Astrocyte (in vitro differentiated cells and primary cell): ENCODE measurements at regions not wholly inside any gene's neighbourhood (a gene's known extent, or its start where the extent isn't known, plus 50 kb on each side); places are given as distances from the start of the nearest gene placed in this dataset.

Experiments used
- DNase-seq: peaks from one replicate; pipeline ENCODE4 v3.0.0-alpha.2; 2010; ENCODE audit warnings: low read depth
- FAIRE-seq: peaks from 2 replicates; lab custom pipeline; 2011; peaks lifted over from hg19 to GRCh38; lab: Jason Lieb, UNC
- H2AFZ ChIP-seq: 2 replicates; pipeline ENCODE4 v1.6.0; 2012; ENCODE audit warnings: low read depth, low read length, inconsistent platforms
- H3K27ac ChIP-seq: 2 replicates; pipeline ENCODE4 v1.5.1; 2011; ENCODE audit warnings: low read depth, low read length, inconsistent platforms
- H3K27me3 ChIP-seq: 2 replicates; pipeline ENCODE4 v1.6.0; 2011; ENCODE audit warnings: low read length, inconsistent platforms; ENCODE audit not compliant: insufficient read depth
- H3K36me3 ChIP-seq: 2 replicates; pipeline ENCODE4 v1.5.1; 2011; ENCODE audit warnings: low read length, inconsistent platforms; ENCODE audit not compliant: insufficient read depth
- H3K4me1 ChIP-seq: 2 replicates; pipeline ENCODE4 v1.5.1; 2011; ENCODE audit warnings: low read length, inconsistent platforms; ENCODE audit not compliant: insufficient read depth
- H3K4me2 ChIP-seq: 2 replicates; pipeline ENCODE4 v1.6.0; 2012; ENCODE audit warnings: low read length, inconsistent platforms
- H3K4me3 ChIP-seq: 2 replicates; pipeline ENCODE4 v1.5.1; 2011; ENCODE audit warnings: low read depth, mild to moderate bottlenecking, low read length, inconsistent platforms; ENCODE audit not compliant: insufficient read depth
- H3K79me2 ChIP-seq: 2 replicates; pipeline ENCODE4 v1.6.0; 2012; ENCODE audit warnings: mild to moderate bottlenecking, low read length, inconsistent platforms; ENCODE audit not compliant: insufficient read depth
- H3K9ac ChIP-seq: 2 replicates; pipeline ENCODE4 v1.6.0; 2012; ENCODE audit warnings: mild to moderate bottlenecking, low read length, inconsistent platforms
- H3K9me3 ChIP-seq: 2 replicates; pipeline ENCODE4 v1.5.1; 2012; ENCODE audit warnings: low read depth, mild to moderate bottlenecking, low read length, inconsistent platforms; ENCODE audit not compliant: insufficient read depth
- H4K20me1 ChIP-seq: 2 replicates; pipeline ENCODE4 v1.6.0; 2012; ENCODE audit warnings: low read length, inconsistent platforms; ENCODE audit not compliant: insufficient read depth
- H3K27ac Mint-ChIP-seq: one replicate; pipeline ENCODE4 v1.8.0; 2021; ENCODE audit warnings: mild to moderate bottlenecking, mixed read lengths; ENCODE audit not compliant: unreplicated experiment
- H3K27me3 Mint-ChIP-seq: one replicate; pipeline ENCODE4 v1.8.0; 2021; ENCODE audit warnings: low read depth, mixed read lengths; ENCODE audit not compliant: unreplicated experiment
- H3K36me3 Mint-ChIP-seq: one replicate; pipeline ENCODE4 v1.8.0; 2021; ENCODE audit warnings: low read depth, mixed read lengths; ENCODE audit not compliant: unreplicated experiment
- H3K4me1 Mint-ChIP-seq: one replicate; pipeline ENCODE4 v1.8.0; 2021; ENCODE audit warnings: low read depth, mixed read lengths; ENCODE audit not compliant: unreplicated experiment
- H3K4me3 Mint-ChIP-seq: one replicate; pipeline ENCODE4 v1.8.0; 2021; ENCODE audit warnings: mild to moderate bottlenecking, moderate library complexity, mixed read lengths; ENCODE audit not compliant: unreplicated experiment
- H3K9me3 Mint-ChIP-seq: one replicate; pipeline ENCODE4 v1.8.0; 2021; ENCODE audit warnings: mild to moderate bottlenecking, mixed read lengths; ENCODE audit not compliant: unreplicated experiment
- CTCF ChIP-seq: IDR thresholded peaks from 2 replicates; pipeline ENCODE4 v1.5.1; 2011; ENCODE audit warnings: low read depth, mild to moderate bottlenecking, inconsistent platforms, low read length, moderate library complexity; ENCODE audit not compliant: insufficient read depth
- EZH2 ChIP-seq: IDR thresholded peaks from 2 replicates; pipeline ENCODE4 v1.6.1; 2012; ENCODE audit warnings: mild to moderate bottlenecking, low read length, inconsistent platforms; ENCODE audit not compliant: insufficient read depth

DNA sequence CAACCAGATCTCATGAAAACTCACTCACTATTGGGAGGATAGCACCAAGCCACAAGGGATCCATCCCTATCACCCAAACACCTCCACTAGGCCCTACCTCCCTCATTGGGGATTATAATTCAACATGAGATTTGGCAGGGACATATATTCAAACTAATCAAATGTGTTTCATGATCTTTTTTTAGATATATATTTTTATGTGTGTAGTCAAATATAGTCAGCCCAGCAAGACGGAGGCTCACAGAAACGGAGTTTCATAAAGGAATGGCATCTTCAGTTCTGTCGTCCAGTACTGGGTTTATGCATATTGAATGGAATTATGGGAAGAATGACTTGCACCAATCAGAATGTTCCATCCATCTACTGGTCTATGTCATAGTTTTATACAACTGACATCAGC lies 343.3 kb upstream of the KAZN start:
- Histone ChIP-seq H3K4me3 (no peak overlapping the region), H4K20me1 (no peaks in the 10 kb centered on the region), H3K9ac (no peak overlapping the region), H3K27ac (no peak overlapping the region), H3K9me3 (no peaks in the 10 kb centered on the region), H2AFZ (no peak overlapping the region), H3K27me3 (no peaks in the 10 kb centered on the region), H3K4me1 (no peaks in the 10 kb centered on the region), H3K36me3 (no peaks in the 10 kb centered on the region), H3K4me2 (no peak overlapping the region), H3K79me2 (no peaks in the 10 kb centered on the region)
- FAIRE-seq (no peak), DNase-seq (no peak)
- Mint-ChIP-seq H3K9me3 (no peaks in the 10 kb centered on the region), H3K27me3 (peaks cover 5% of the 10 kb centered on the region), H3K4me3 (no peak overlapping the region), H3K4me1 (peaks cover 8% of the 10 kb centered on the region), H3K36me3 (no peaks in the 10 kb centered on the region), H3K27ac (no peak overlapping the region)
- no peak for TF ChIP-seq CTCF
- TF ChIP-seq EZH2, result no peak

GRCh38 chr1:14255711-14256110 lies 342.8 kb upstream of the KAZN start:
- no peak overlapping the region for H2AFZ ChIP-seq
- Mint-ChIP-seq H3K4me3 (no peak overlapping the region), H3K36me3 (no peaks in the 10 kb centered on the region), H3K4me1 (peaks cover 8% of the 10 kb centered on the region), H3K27me3 (peaks cover 6% of the 10 kb centered on the region), H3K27ac (no peak overlapping the region), H3K9me3 (no peaks in the 10 kb centered on the region)
- H3K27ac ChIP-seq, result no peak overlapping the region
- H3K36me3 ChIP-seq, result no peaks in the 10 kb centered on the region
- no peaks in the 10 kb centered on the region for H3K4me1 ChIP-seq
- H3K9me3 ChIP-seq, result no peaks in the 10 kb centered on the region
- H3K27me3 ChIP-seq, result no peaks in the 10 kb centered on the region
- no peak overlapping the region for H3K4me3 ChIP-seq
- DNase-seq (peak; percentile 44), FAIRE-seq (no peak)
- no peaks in the 10 kb centered on the region for H3K79me2 ChIP-seq
- no peak overlapping the region for H3K4me2 ChIP-seq
- H3K9ac ChIP-seq, result no peak overlapping the region
- H4K20me1 ChIP-seq, result no peaks in the 10 kb centered on the region
- TF ChIP-seq CTCF (no peak), EZH2 (no peak)

DNA sequence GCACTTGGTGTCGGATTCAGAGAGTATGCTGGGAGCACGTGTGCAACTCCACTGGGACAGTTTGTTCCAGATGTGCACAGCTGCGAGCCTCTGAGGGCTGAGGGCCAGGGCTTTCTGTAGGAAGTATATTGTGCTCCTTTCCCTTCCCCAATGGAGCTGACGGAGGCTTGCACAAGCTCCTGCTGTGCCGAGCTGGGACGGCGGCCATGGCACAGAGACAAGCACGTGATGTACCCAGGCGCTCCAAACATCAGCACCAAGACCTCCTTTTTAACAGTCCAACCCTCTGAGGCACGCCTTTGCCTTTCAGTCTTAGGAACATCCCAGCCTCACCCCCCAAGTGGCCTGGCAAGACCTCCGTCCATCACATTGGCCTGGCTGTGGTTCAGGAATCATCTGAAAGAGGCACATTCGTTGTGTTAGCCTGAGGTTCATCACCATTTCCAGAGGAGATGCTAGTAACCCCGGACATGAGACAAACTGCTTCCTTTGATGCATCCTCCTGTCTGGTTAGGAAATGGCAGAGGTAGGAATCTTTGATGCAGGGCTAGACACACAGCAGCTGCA lies 339.2 kb upstream of the KAZN start:
- no peaks in the 10 kb centered on the region for H3K79me2 ChIP-seq
- Mint-ChIP-seq H3K27me3 (peaks cover 9% of the 10 kb centered on the region), H3K4me1 (peaks cover 8% of the 10 kb centered on the region), H3K36me3 (no peaks in the 10 kb centered on the region), H3K4me3 (no peak overlapping the region), H3K27ac (no peak overlapping the region), H3K9me3 (no peaks in the 10 kb centered on the region)
- FAIRE-seq (no peak), DNase-seq (no peak)
- no peak overlapping the region for H3K4me3 ChIP-seq
- H2AFZ ChIP-seq, result no peak overlapping the region
- no peak overlapping the region for H3K27ac ChIP-seq
- H4K20me1 ChIP-seq, result no peaks in the 10 kb centered on the region
- H3K9ac ChIP-seq, result no peak overlapping the region
- no peaks in the 10 kb centered on the region for H3K4me1 ChIP-seq
- H3K9me3 ChIP-seq, result no peaks in the 10 kb centered on the region
- TF ChIP-seq CTCF (no peak), EZH2 (no peak)
- H3K27me3 ChIP-seq, result no peaks in the 10 kb centered on the region
- H3K4me2 ChIP-seq, result no peak overlapping the region
- H3K36me3 ChIP-seq, result no peaks in the 10 kb centered on the region
